Upper lobe of left lung (tissue), 4 donors: ENCODE measurements at regions not wholly inside any gene's neighbourhood (a gene's known extent, or its start where the extent isn't known, plus 50 kb on each side); places are given as distances from the start of the nearest gene placed in this dataset.

Experiments used
- POLR2A ChIP-seq, 4 donors: fragments of 450-650 bp; IDR thresholded peaks; one replicate each; pipeline ENCODE4 v1.5.1; 2016 to 2017; ENCODE audit warnings: antibody characterized with exemption in 4 of 4, mild to moderate bottlenecking in 2 of 4
- POLR2AphosphoS5 ChIP-seq, 2 donors: sonication (generic); formaldehyde crosslinking; IDR thresholded peaks; one replicate each; pipeline ENCODE4 v1.5.1; 2017; ENCODE audit warnings: antibody characterized with exemption in 2 of 2
- TF ChIP-seq, protein P1 (sequence below), 6 experiments: fragments of 450-650 bp in 4 of 6; fragments of 200-600 bp in 2 of 6; sonication (generic) in 2 of 6; IDR thresholded peaks; one replicate each; pipeline ENCODE4 v1.5.1; 2016 to 2019; ENCODE audit warnings: antibody characterized with exemption in 6 of 6

DNA sequence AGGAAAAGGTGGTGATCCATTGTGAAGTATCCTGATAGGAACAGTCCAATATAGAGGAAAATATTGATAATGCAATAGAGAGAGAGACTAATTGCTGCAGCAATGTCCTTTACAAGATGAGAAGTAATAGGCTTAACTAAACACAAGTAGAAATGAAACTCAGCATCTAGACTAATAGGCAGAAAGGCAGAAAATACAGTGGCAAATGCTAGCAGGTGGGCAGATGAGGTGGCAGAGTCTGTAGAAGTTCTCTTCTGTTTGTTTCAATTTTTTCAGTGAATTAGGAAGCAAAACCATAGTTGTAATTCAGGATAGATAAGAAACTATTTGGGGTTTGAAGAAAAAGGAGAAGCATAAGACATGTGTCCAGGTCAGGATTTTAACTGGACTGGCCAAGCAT lies 236.7 kb upstream of the HS3ST5 start:
- TF ChIP-seq, protein P1, sequence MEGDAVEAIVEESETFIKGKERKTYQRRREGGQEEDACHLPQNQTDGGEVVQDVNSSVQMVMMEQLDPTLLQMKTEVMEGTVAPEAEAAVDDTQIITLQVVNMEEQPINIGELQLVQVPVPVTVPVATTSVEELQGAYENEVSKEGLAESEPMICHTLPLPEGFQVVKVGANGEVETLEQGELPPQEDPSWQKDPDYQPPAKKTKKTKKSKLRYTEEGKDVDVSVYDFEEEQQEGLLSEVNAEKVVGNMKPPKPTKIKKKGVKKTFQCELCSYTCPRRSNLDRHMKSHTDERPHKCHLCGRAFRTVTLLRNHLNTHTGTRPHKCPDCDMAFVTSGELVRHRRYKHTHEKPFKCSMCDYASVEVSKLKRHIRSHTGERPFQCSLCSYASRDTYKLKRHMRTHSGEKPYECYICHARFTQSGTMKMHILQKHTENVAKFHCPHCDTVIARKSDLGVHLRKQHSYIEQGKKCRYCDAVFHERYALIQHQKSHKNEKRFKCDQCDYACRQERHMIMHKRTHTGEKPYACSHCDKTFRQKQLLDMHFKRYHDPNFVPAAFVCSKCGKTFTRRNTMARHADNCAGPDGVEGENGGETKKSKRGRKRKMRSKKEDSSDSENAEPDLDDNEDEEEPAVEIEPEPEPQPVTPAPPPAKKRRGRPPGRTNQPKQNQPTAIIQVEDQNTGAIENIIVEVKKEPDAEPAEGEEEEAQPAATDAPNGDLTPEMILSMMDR (IDR thresholded peaks at IDR 0.05): no peak
- no peak for TF ChIP-seq POLR2A (IDR thresholded peaks at IDR 0.05)
- no peak for TF ChIP-seq POLR2AphosphoS5 (IDR thresholded peaks at IDR 0.05)
